HEK293 (cell line): ENCODE measurements at regions not wholly inside any gene's neighbourhood (a gene's known extent, or its start where the extent isn't known, plus 50 kb on each side); places are given as distances from the start of the nearest gene placed in this dataset.
A peak's percentile ranks its signal among the peaks of the same experiment; 100 is the strongest.

Source experiments
- OVOL3 ChIP-seq: fragments of 450-650 bp; formaldehyde crosslinking; IDR thresholded peaks from 2 replicates; pipeline ENCODE4 v1.5.1; 2016; ENCODE audit warnings: missing biosample characterization, missing genetic modification characterization
- SCRT1 ChIP-seq: fragments of 450-650 bp; formaldehyde crosslinking; IDR thresholded peaks from 2 replicates; pipeline ENCODE4 v1.5.1; 2016; ENCODE audit warnings: missing biosample characterization, missing genetic modification characterization, borderline replicate concordance
- YY2 ChIP-seq: fragments of 450-650 bp; formaldehyde crosslinking; IDR thresholded peaks from 2 replicates; pipeline ENCODE4 v1.5.1; 2016; ENCODE audit warnings: missing biosample characterization, missing genetic modification characterization
- ZNF155 ChIP-seq: fragments of 450-650 bp; formaldehyde crosslinking; IDR thresholded peaks from 2 replicates; pipeline ENCODE4 v1.5.1; 2016; ENCODE audit warnings: missing biosample characterization, missing genetic modification characterization
- ZNF157 ChIP-seq: fragments of 450-650 bp; formaldehyde crosslinking; IDR thresholded peaks from 2 replicates; pipeline ENCODE4 v1.5.1; 2016; ENCODE audit warnings: missing biosample characterization, missing genetic modification characterization
- ZNF169 ChIP-seq: fragments of 450-650 bp; formaldehyde crosslinking; IDR thresholded peaks from 2 replicates; pipeline ENCODE4 v1.5.1; 2016; ENCODE audit warnings: missing biosample characterization, missing genetic modification characterization
- ZNF2 ChIP-seq: fragments of 450-650 bp; formaldehyde crosslinking; IDR thresholded peaks from 2 replicates; pipeline ENCODE4 v1.5.1; 2016; ENCODE audit warnings: missing biosample characterization, missing genetic modification characterization
- ZNF274 ChIP-seq, 2 experiments: fragments of 200-500 bp in 1 of 2; fragments of 450-650 bp in 1 of 2; sonication (Bioruptor generic) in 1 of 2; formaldehyde crosslinking in 1 of 2; IDR thresholded peaks; 2 replicates each; pipeline versions ENCODE4 v1.5.1 to v1.6.1; 2014 to 2016; ENCODE audit warnings: borderline replicate concordance in 1 of 2, inconsistent platforms in 1 of 2, low read length in 1 of 2, missing biosample characterization in 1 of 2, missing genetic modification characterization in 1 of 2
- ZNF354C ChIP-seq: fragments of 450-650 bp; formaldehyde crosslinking; IDR thresholded peaks from 2 replicates; pipeline ENCODE4 v1.5.1; 2016; ENCODE audit warnings: missing biosample characterization, missing genetic modification characterization, low read depth, borderline replicate concordance
- ZNF561 ChIP-seq: fragments of 450-650 bp; IDR thresholded peaks from 2 replicates; pipeline ENCODE4 v1.5.1; 2018; ENCODE audit warnings: missing biosample characterization, missing genetic modification characterization, borderline replicate concordance
- ZNF670 ChIP-seq: fragments of 450-650 bp; formaldehyde crosslinking; IDR thresholded peaks from 2 replicates; pipeline ENCODE4 v1.5.1; 2016; ENCODE audit warnings: missing biosample characterization, missing genetic modification characterization, low read depth
- ZNF677 ChIP-seq: fragments of 450-650 bp; IDR thresholded peaks from 2 replicates; pipeline ENCODE4 v1.5.0; 2018; ENCODE audit warnings: missing biosample characterization, mild to moderate bottlenecking, missing genetic modification characterization, moderate library complexity
- ZNF76 ChIP-seq: fragments of 450-650 bp; formaldehyde crosslinking; IDR thresholded peaks from 2 replicates; pipeline ENCODE4; 2016; ENCODE audit warnings: low read depth, missing biosample characterization, missing genetic modification characterization, borderline replicate concordance
- ZNF768 ChIP-seq: fragments of 450-650 bp; formaldehyde crosslinking; IDR thresholded peaks from 2 replicates; pipeline ENCODE4 v1.5.1; 2018; ENCODE audit warnings: missing biosample characterization, mild to moderate bottlenecking, missing genetic modification characterization
- ZNF791 ChIP-seq: fragments of 450-650 bp; formaldehyde crosslinking; IDR thresholded peaks from 2 replicates; pipeline ENCODE4 v1.5.1; 2016; ENCODE audit warnings: missing biosample characterization, missing genetic modification characterization
- ZSCAN23 ChIP-seq: fragments of 450-650 bp; formaldehyde crosslinking; IDR thresholded peaks from 2 replicates; pipeline ENCODE4 v1.5.1; 2016; ENCODE audit warnings: missing biosample characterization, missing genetic modification characterization
- ZXDB ChIP-seq: fragments of 450-650 bp; formaldehyde crosslinking; IDR thresholded peaks from 2 replicates; pipeline ENCODE4 v1.5.1; 2016; ENCODE audit warnings: missing biosample characterization, missing genetic modification characterization
- TF ChIP-seq, protein P1 (sequence below): fragments of 450-650 bp; IDR thresholded peaks from 2 replicates; pipeline ENCODE4 v1.5.1; 2018; ENCODE audit warnings: missing biosample characterization, missing genetic modification characterization
- TF ChIP-seq, protein P2 (sequence below): fragments of 450-650 bp; formaldehyde crosslinking; IDR thresholded peaks from 2 replicates; pipeline ENCODE4 v1.5.1; 2017; ENCODE audit warnings: missing biosample characterization, missing genetic modification characterization
- TF ChIP-seq, protein P3 (sequence below): fragments of 450-650 bp; formaldehyde crosslinking; IDR thresholded peaks from 2 replicates; pipeline ENCODE4 v1.5.1; 2016; ENCODE audit warnings: missing biosample characterization, missing genetic modification characterization, borderline replicate concordance
- TF ChIP-seq, protein P4 (sequence below): fragments of 450-650 bp; formaldehyde crosslinking; IDR thresholded peaks from 2 replicates; pipeline ENCODE4 v1.5.1; 2017; ENCODE audit warnings: missing biosample characterization, mild to moderate bottlenecking, missing genetic modification characterization, moderate library complexity
- TF ChIP-seq, protein P5 (sequence below): fragments of 450-650 bp; formaldehyde crosslinking; IDR thresholded peaks from 2 replicates; pipeline ENCODE4 v1.5.1; 2016; ENCODE audit warnings: missing biosample characterization, missing genetic modification characterization
- TF ChIP-seq, protein P6 (sequence below): fragments of 450-650 bp; formaldehyde crosslinking; IDR thresholded peaks from 2 replicates; pipeline ENCODE4 v1.5.1; 2016; ENCODE audit warnings: missing biosample characterization, missing genetic modification characterization

DNA sequence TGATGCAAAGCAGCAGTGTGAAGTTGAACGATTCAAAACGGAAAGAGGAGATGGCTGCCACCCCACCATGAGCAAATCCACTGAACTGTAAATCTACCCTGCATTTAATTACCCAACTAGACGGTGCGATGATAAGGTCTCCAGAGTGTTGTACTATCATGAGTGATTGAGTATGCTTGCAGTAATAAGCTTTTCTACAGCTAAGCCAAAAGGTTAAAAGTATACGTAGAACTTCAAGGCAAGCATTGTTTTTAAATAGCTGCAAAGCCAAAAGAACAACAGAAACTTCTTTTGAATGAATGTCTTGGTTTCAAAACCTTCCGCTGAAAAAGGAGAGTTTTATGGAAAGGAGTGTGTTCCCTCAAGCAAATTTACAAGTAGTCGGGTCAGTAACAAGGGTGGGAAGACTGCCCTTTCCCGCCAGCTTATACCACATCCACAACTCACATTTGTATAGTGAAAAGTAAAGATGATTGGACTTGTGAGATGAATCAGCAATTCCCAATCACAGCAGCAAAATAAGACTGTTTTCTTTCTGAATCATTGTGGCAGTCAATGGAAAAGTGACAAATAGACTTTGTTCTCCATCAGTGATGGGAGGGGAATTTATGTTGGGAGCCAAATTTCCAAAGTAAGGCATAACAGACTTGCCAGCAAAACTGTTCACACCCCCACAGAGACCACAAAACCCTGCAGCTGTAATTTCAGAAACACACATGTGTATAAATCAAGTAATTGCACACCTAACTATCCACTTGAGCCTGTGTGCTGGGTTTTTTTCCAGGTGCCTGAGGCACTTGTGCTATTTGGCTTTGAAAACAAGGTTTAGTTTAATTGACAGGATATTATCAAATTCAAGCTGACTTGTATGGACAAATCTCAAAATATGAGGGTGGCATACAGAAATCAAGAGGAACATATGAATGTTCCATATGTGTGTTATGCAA lies 407.7 kb upstream of the GRAMD2B start (continued):
- TF ChIP-seq, protein P1, sequence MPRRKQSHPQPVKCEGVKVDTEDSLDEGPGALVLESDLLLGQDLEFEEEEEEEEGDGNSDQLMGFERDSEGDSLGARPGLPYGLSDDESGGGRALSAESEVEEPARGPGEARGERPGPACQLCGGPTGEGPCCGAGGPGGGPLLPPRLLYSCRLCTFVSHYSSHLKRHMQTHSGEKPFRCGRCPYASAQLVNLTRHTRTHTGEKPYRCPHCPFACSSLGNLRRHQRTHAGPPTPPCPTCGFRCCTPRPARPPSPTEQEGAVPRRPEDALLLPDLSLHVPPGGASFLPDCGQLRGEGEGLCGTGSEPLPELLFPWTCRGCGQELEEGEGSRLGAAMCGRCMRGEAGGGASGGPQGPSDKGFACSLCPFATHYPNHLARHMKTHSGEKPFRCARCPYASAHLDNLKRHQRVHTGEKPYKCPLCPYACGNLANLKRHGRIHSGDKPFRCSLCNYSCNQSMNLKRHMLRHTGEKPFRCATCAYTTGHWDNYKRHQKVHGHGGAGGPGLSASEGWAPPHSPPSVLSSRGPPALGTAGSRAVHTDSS, result 0 out of 2 replicates have a peak, but pooled peaks have one; percentile 5
- no peak for TF ChIP-seq ZNF274 (IDR thresholded peaks at IDR 0.05; ENCODE audit: low read length)
- TF ChIP-seq ZNF274 (tag by site-specific recombination; IDR thresholded peaks at IDR 0.05; ENCODE audit: borderline replicate concordance), result no peak
- no peak for TF ChIP-seq ZNF76 (tag by site-specific recombination)
- TF ChIP-seq ZSCAN23 (tag by site-specific recombination), result no peak
- TF ChIP-seq, protein P2, sequence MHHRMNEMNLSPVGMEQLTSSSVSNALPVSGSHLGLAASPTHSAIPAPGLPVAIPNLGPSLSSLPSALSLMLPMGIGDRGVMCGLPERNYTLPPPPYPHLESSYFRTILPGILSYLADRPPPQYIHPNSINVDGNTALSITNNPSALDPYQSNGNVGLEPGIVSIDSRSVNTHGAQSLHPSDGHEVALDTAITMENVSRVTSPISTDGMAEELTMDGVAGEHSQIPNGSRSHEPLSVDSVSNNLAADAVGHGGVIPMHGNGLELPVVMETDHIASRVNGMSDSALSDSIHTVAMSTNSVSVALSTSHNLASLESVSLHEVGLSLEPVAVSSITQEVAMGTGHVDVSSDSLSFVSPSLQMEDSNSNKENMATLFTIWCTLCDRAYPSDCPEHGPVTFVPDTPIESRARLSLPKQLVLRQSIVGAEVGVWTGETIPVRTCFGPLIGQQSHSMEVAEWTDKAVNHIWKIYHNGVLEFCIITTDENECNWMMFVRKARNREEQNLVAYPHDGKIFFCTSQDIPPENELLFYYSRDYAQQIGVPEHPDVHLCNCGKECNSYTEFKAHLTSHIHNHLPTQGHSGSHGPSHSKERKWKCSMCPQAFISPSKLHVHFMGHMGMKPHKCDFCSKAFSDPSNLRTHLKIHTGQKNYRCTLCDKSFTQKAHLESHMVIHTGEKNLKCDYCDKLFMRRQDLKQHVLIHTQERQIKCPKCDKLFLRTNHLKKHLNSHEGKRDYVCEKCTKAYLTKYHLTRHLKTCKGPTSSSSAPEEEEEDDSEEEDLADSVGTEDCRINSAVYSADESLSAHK (tag by site-specific recombination), result peak; percentile 95
- TF ChIP-seq SCRT1 (tag by site-specific recombination), result 0 out of 2 replicates have a peak, but pooled peaks have one; percentile 8
- no peak for TF ChIP-seq ZNF791
- TF ChIP-seq, protein P3, sequence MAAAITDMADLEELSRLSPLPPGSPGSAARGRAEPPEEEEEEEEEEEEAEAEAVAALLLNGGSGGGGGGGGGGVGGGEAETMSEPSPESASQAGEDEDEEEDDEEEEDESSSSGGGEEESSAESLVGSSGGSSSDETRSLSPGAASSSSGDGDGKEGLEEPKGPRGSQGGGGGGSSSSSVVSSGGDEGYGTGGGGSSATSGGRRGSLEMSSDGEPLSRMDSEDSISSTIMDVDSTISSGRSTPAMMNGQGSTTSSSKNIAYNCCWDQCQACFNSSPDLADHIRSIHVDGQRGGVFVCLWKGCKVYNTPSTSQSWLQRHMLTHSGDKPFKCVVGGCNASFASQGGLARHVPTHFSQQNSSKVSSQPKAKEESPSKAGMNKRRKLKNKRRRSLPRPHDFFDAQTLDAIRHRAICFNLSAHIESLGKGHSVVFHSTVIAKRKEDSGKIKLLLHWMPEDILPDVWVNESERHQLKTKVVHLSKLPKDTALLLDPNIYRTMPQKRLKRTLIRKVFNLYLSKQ, result no peak
- TF ChIP-seq, protein P4, sequence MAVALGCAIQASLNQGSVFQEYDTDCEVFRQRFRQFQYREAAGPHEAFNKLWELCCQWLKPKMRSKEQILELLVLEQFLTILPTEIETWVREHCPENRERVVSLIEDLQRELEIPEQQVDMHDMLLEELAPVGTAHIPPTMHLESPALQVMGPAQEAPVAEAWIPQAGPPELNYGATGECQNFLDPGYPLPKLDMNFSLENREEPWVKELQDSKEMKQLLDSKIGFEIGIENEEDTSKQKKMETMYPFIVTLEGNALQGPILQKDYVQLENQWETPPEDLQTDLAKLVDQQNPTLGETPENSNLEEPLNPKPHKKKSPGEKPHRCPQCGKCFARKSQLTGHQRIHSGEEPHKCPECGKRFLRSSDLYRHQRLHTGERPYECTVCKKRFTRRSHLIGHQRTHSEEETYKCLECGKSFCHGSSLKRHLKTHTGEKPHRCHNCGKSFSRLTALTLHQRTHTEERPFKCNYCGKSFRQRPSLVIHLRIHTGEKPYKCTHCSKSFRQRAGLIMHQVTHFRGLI (tag by site-specific recombination), result no peak
- TF ChIP-seq ZNF670, result no peak
- TF ChIP-seq, protein P5, sequence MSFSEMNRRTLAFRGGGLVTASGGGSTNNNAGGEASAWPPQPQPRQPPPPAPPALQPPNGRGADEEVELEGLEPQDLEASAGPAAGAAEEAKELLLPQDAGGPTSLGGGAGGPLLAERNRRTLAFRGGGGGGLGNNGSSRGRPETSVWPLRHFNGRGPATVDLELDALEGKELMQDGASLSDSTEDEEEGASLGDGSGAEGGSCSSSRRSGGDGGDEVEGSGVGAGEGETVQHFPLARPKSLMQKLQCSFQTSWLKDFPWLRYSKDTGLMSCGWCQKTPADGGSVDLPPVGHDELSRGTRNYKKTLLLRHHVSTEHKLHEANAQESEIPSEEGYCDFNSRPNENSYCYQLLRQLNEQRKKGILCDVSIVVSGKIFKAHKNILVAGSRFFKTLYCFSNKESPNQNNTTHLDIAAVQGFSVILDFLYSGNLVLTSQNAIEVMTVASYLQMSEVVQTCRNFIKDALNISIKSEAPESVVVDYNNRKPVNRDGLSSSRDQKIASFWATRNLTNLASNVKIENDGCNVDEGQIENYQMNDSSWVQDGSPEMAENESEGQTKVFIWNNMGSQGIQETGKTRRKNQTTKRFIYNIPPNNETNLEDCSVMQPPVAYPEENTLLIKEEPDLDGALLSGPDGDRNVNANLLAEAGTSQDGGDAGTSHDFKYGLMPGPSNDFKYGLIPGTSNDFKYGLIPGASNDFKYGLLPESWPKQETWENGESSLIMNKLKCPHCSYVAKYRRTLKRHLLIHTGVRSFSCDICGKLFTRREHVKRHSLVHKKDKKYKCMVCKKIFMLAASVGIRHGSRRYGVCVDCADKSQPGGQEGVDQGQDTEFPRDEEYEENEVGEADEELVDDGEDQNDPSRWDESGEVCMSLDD, result no peak
- TF ChIP-seq ZNF561, result peak; percentile 56; the same call in 1 of the 2 replicates
- no peak for TF ChIP-seq YY2 (tag by site-specific recombination)
- no peak for TF ChIP-seq ZNF677 (tag by site-specific recombination)
- TF ChIP-seq ZNF155 (tag by site-specific recombination), result no peak
- no peak for TF ChIP-seq ZNF354C
- no peak for TF ChIP-seq ZNF768 (tag by site-specific recombination)
- TF ChIP-seq OVOL3 (tag by site-specific recombination), result peak; percentile 68; the same call in 1 of the 2 replicates
- TF ChIP-seq ZNF2 (tag by site-specific recombination), result peak; percentile 80
- TF ChIP-seq ZXDB (tag by site-specific recombination), result peak; percentile 55; the same call in 1 of the 2 replicates
- no peak for TF ChIP-seq ZNF157 (tag by site-specific recombination)
- TF ChIP-seq, protein P6, sequence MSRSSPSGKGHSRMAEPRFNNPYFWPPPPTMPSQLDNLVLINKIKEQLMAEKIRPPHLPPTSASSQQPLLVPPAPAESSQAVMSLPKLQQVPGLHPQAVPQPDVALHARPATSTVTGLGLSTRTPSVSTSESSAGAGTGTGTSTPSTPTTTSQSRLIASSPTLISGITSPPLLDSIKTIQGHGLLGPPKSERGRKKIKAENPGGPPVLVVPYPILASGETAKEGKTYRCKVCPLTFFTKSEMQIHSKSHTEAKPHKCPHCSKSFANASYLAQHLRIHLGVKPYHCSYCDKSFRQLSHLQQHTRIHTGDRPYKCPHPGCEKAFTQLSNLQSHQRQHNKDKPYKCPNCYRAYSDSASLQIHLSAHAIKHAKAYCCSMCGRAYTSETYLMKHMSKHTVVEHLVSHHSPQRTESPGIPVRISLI (tag by site-specific recombination), result no peak
- TF ChIP-seq ZNF169 (tag by site-specific recombination), result no peak
